H9 (cell line): ENCODE measurements at regions not wholly inside any gene's neighbourhood (a gene's known extent, or its start where the extent isn't known, plus 50 kb on each side); places are given as distances from the start of the nearest gene placed in this dataset.
A peak's percentile ranks its signal among the peaks of the same experiment; 100 is the strongest.

Experiments used
- DNase-seq: peaks from one replicate; pipeline ENCODE4 v3.0.0-alpha.2; 2017
- H2AFZ ChIP-seq: one replicate; pipeline ENCODE4 v1.6.1; 2013; ENCODE audit warnings: mild to moderate bottlenecking, low read length, control low read depth, moderate library complexity
- H2AK5ac ChIP-seq: 2 replicates; pipeline ENCODE4 v1.6.1; 2013; ENCODE audit warnings: low read length, control low read depth, mixed read lengths; ENCODE audit not compliant: insufficient read length
- H2BK120ac ChIP-seq: one replicate; pipeline ENCODE4 v1.6.1; 2013; ENCODE audit warnings: low read depth, mild to moderate bottlenecking, low read length, control low read depth, inconsistent platforms; ENCODE audit not compliant: poor library complexity, severe bottlenecking
- H2BK12ac ChIP-seq: 2 replicates; pipeline ENCODE4 v1.6.1; 2013; ENCODE audit warnings: low read length, control low read depth, mixed read lengths, low read depth; ENCODE audit not compliant: insufficient read length
- H2BK15ac ChIP-seq: 2 replicates; pipeline ENCODE4 v1.6.1; 2013; ENCODE audit warnings: low read depth, low read length, control low read depth
- H2BK20ac ChIP-seq: one replicate; pipeline ENCODE4 v1.6.1; 2013; ENCODE audit warnings: low read depth, mild to moderate bottlenecking, low read length, control low read depth, inconsistent platforms; ENCODE audit not compliant: poor library complexity, severe bottlenecking
- H2BK5ac ChIP-seq: 2 replicates; pipeline ENCODE4 v1.6.1; 2013; ENCODE audit warnings: low read length, control low read depth, mixed read lengths; ENCODE audit not compliant: insufficient read length
- H3K14ac ChIP-seq: 2 replicates; pipeline ENCODE4 v1.6.1; 2013; ENCODE audit warnings: low read length, control low read depth; ENCODE audit not compliant: insufficient read depth
- H3K18ac ChIP-seq: 2 replicates; pipeline ENCODE4 v1.6.1; 2013; ENCODE audit warnings: low read depth, mild to moderate bottlenecking, mixed read lengths, low read length, control low read depth; ENCODE audit not compliant: insufficient read length
- H3K23ac ChIP-seq: 2 replicates; pipeline ENCODE4 v1.6.1; 2013; ENCODE audit warnings: low read length, control low read depth, mixed read lengths, low read depth; ENCODE audit not compliant: insufficient read length
- H3K23me2 ChIP-seq: 2 replicates; pipeline ENCODE4 v1.6.1; 2013; ENCODE audit warnings: low read depth, mild to moderate bottlenecking, mixed read lengths, low read length, control low read depth; ENCODE audit not compliant: insufficient read length, poor library complexity, severe bottlenecking
- H3K27ac ChIP-seq: 2 replicates; pipeline ENCODE4 v1.5.1; 2013; ENCODE audit warnings: low read length, control low read depth, mixed read lengths, low read depth; ENCODE audit not compliant: insufficient read length
- H3K27me3 ChIP-seq: 2 replicates; pipeline ENCODE4 v1.6.1; 2013; ENCODE audit warnings: low read length, control low read depth, inconsistent platforms; ENCODE audit not compliant: insufficient read depth
- H3K4ac ChIP-seq: 2 replicates; pipeline ENCODE4 v1.6.1; 2013; ENCODE audit warnings: low read depth, mild to moderate bottlenecking, control low read depth, inconsistent platforms, low read length, moderate library complexity
- H3K4me1 ChIP-seq: 2 replicates; pipeline ENCODE4 v1.6.1; 2013; ENCODE audit warnings: low read length, control low read depth, inconsistent platforms; ENCODE audit not compliant: insufficient read depth
- H3K4me2 ChIP-seq: 2 replicates; pipeline ENCODE4 v1.6.1; 2013; ENCODE audit warnings: low read length, control low read depth, mixed read lengths; ENCODE audit not compliant: insufficient read length, insufficient read depth
- H3K56ac ChIP-seq: 2 replicates; pipeline ENCODE4 v1.6.1; 2013; ENCODE audit warnings: low read depth, mild to moderate bottlenecking, mixed read lengths, low read length, control low read depth; ENCODE audit not compliant: insufficient read length
- H3K79me1 ChIP-seq: 2 replicates; pipeline ENCODE4 v1.6.1; 2013; ENCODE audit warnings: low read depth, mild to moderate bottlenecking, moderate library complexity, low read length, control low read depth, inconsistent platforms; ENCODE audit not compliant: insufficient read depth, poor library complexity, severe bottlenecking
- H3K79me2 ChIP-seq: 2 replicates; pipeline ENCODE4 v1.6.1; 2013; ENCODE audit warnings: low read length, control low read depth, inconsistent platforms; ENCODE audit not compliant: insufficient read depth
- H3K9ac ChIP-seq: 2 replicates; pipeline ENCODE4 v1.6.1; 2013; ENCODE audit warnings: low read length, control low read depth, mixed read lengths; ENCODE audit not compliant: insufficient read length; ENCODE audit errors: extremely low read depth
- H3K9me3 ChIP-seq: one replicate; pipeline ENCODE4 v1.6.1; 2013; ENCODE audit warnings: low read depth, low read length, inconsistent platforms; ENCODE audit not compliant: control insufficient read depth
- H3T11ph ChIP-seq: one replicate; pipeline ENCODE4 v1.6.1; 2013; ENCODE audit warnings: mild to moderate bottlenecking, low read length, control low read depth, inconsistent platforms
- H4K20me1 ChIP-seq: one replicate; pipeline ENCODE4 v1.6.1; 2013; ENCODE audit not compliant: control insufficient read depth, insufficient read length, insufficient read depth
- H4K5ac ChIP-seq: 2 replicates; pipeline ENCODE4 v1.6.1; 2013; ENCODE audit warnings: low read depth, mild to moderate bottlenecking, mixed read lengths, low read length, control low read depth; ENCODE audit not compliant: insufficient read length
- H4K8ac ChIP-seq: replicated peaks from 2 replicates; pipeline ENCODE4 v1.6.1; 2013; ENCODE audit warnings: low read length, control low read depth, mixed read lengths, low read depth; ENCODE audit not compliant: insufficient read length
- H4K91ac ChIP-seq: 2 replicates; pipeline ENCODE4 v1.6.1; 2013; ENCODE audit warnings: low read depth, mild to moderate bottlenecking, moderate library complexity, mixed read lengths, low read length, control low read depth; ENCODE audit not compliant: insufficient read length
- H3K27ac Mint-ChIP-seq, 3 experiments: 2 replicates in 2 of 3; 3 replicates in 1 of 3; pipeline ENCODE4 v1.8.0; 2020 to 2021; ENCODE audit warnings: mixed read lengths in 3 of 3, mild to moderate bottlenecking in 1 of 3, moderate library complexity in 1 of 3
- H3K27me3 Mint-ChIP-seq: 2 replicates; pipeline ENCODE4 v1.8.0; 2021; ENCODE audit warnings: low read depth, mild to moderate bottlenecking, moderate library complexity, mixed read lengths
- H3K36me3 Mint-ChIP-seq, 3 experiments: 2 replicates in 2 of 3; 3 replicates in 1 of 3; pipeline ENCODE4 v1.8.0; 2020 to 2021; ENCODE audit warnings: low read depth in 3 of 3, mixed read lengths in 3 of 3; ENCODE audit not compliant: insufficient read depth in 1 of 3
- H3K4me1 Mint-ChIP-seq, 2 experiments: 2 replicates each; pipeline ENCODE4 v1.8.0; 2020; ENCODE audit warnings: mixed read lengths in 2 of 2
- H3K4me3 Mint-ChIP-seq, 2 experiments: 2 replicates in 1 of 2; 3 replicates in 1 of 2; pipeline ENCODE4 v1.8.0; 2020 to 2021; ENCODE audit warnings: mild to moderate bottlenecking in 2 of 2, mixed read lengths in 2 of 2, moderate library complexity in 1 of 2
- H3K9me3 Mint-ChIP-seq, 2 experiments: 2 replicates in 1 of 2; 3 replicates in 1 of 2; pipeline ENCODE4 v1.8.0; 2020; ENCODE audit warnings: mild to moderate bottlenecking in 2 of 2, mixed read lengths in 2 of 2, moderate library complexity in 1 of 2
- WGBS: extraction: QIAGEN DNeasy Blood & Tissue Kit; methylation state at CpG from one replicate; pipeline ENCODE4 v1.1.7; 2013; ENCODE audit warnings: missing lambda C conversion rate, low lambda C conversion rate, mixed read lengths; ENCODE audit not compliant: insufficient read length; ENCODE audit errors: extremely low coverage; 5-methylcytosine and 5-hydroxymethylcytosine counted together
- TF ChIP-seq, protein P1 (sequence below): fragments of 200-600 bp; sonication (generic); conservative IDR thresholded peaks from 3 replicates; pipeline ENCODE4 v1.8.0; 2021; ENCODE audit warnings: antibody characterized with exemption, mild to moderate bottlenecking

GRCh38 chr13:72004784-72005374 is 137.9 kb upstream of the DACH1 start:
- Mint-ChIP-seq H3K36me3 (no peaks in the 10 kb centered on the region), H3K4me3 (no peak overlapping the region), H3K27me3 (no peaks in the 10 kb centered on the region), H3K4me1 (no peaks in the 10 kb centered on the region), H3K27ac (no peak overlapping the region), H3K9me3 (peaks cover 0 to 3% of the 10 kb centered on the region in 2 experiments; a peak in 1 of 5 replicates)
- no peak overlapping the region for H2BK15ac ChIP-seq
- no peak overlapping the region for H3T11ph ChIP-seq
- no peak overlapping the region for H3K27ac ChIP-seq
- H3K79me2 ChIP-seq, result no peaks in the 10 kb centered on the region
- H2AK5ac ChIP-seq, result no peak overlapping the region
- H3K9ac ChIP-seq, result no peak overlapping the region
- no peak overlapping the region for H3K18ac ChIP-seq
- H3K14ac ChIP-seq, result no peak overlapping the region
- H2BK12ac ChIP-seq, result no peak overlapping the region
- H3K23ac ChIP-seq, result no peak overlapping the region
- H4K8ac ChIP-seq, result no peak overlapping the region
- H2BK5ac ChIP-seq, result no peak overlapping the region
- no peaks in the 10 kb centered on the region for H3K79me1 ChIP-seq
- TF ChIP-seq, protein P1, sequence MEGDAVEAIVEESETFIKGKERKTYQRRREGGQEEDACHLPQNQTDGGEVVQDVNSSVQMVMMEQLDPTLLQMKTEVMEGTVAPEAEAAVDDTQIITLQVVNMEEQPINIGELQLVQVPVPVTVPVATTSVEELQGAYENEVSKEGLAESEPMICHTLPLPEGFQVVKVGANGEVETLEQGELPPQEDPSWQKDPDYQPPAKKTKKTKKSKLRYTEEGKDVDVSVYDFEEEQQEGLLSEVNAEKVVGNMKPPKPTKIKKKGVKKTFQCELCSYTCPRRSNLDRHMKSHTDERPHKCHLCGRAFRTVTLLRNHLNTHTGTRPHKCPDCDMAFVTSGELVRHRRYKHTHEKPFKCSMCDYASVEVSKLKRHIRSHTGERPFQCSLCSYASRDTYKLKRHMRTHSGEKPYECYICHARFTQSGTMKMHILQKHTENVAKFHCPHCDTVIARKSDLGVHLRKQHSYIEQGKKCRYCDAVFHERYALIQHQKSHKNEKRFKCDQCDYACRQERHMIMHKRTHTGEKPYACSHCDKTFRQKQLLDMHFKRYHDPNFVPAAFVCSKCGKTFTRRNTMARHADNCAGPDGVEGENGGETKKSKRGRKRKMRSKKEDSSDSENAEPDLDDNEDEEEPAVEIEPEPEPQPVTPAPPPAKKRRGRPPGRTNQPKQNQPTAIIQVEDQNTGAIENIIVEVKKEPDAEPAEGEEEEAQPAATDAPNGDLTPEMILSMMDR, result no peak
- H2AFZ ChIP-seq, result peak overlapping the region; percentile 50
- no peaks in the 10 kb centered on the region for H3K9me3 ChIP-seq
- WGBS, result no CpG with 5 or more reads among the region's 5 CpGs
- no peaks in the 10 kb centered on the region for H4K20me1 ChIP-seq
- H3K23me2 ChIP-seq, result no peaks in the 10 kb centered on the region
- H4K91ac ChIP-seq, result no peak overlapping the region
- H3K56ac ChIP-seq, result no peak overlapping the region
- no peak overlapping the region for H2BK20ac ChIP-seq
- no peak for DNase-seq
- H3K4me1 ChIP-seq, result no peaks in the 10 kb centered on the region
- H4K5ac ChIP-seq, result no peak overlapping the region
- no peak overlapping the region for H2BK120ac ChIP-seq
- no peak overlapping the region for H3K4ac ChIP-seq
- H3K4me2 ChIP-seq, result no peak overlapping the region
- H3K27me3 ChIP-seq, result no peaks in the 10 kb centered on the region
